ENCODE measurements at regions not wholly inside any gene's neighbourhood (a gene's known extent, or its start where the extent isn't known, plus 50 kb on each side); places are given as distances from the start of the nearest gene placed in this dataset.

GRCh38 chr10:9868499-9868898 lies 1149.2 kb upstream of the CELF2 start:
- Histone ChIP-seq H3K9ac (ENCODE audit: low read length) (no peak overlapping the region), H2AFZ (ENCODE audit: low read depth, low read length) (no peak overlapping the region), H4K20me1 (ENCODE audit: insufficient read depth, low read length) (no peaks in the 10 kb centered on the region), H3K27ac (ENCODE audit: low read depth, low read length) (no peak overlapping the region), H3K79me2 (ENCODE audit: insufficient read depth, low read length) (no peaks in the 10 kb centered on the region), H3K4me2 (ENCODE audit: low read length) (no peak overlapping the region), H3K36me3 (ENCODE audit: insufficient read depth, low read length) (no peaks in the 10 kb centered on the region), H3K27me3 (ENCODE audit: insufficient read depth, low read length) (no peaks in the 10 kb centered on the region), H3K9me3 (ENCODE audit: insufficient read depth, low read depth, low read length) (no peaks in the 10 kb centered on the region), H3K4me1 (ENCODE audit: insufficient read depth, low read length) (no peaks in the 10 kb centered on the region), H3K4me3 (ENCODE audit: insufficient read depth, low read depth, low read length) (no peak overlapping the region)
- FAIRE-seq = no peak
- Mint-ChIP-seq H3K4me3 (ENCODE audit: unreplicated experiment) (no peak overlapping the region), H3K4me1 (ENCODE audit: low read depth, unreplicated experiment) (peaks cover 3% of the 10 kb centered on the region), H3K27me3 (ENCODE audit: low read depth, unreplicated experiment) (no peaks in the 10 kb centered on the region), H3K36me3 (ENCODE audit: low read depth, unreplicated experiment) (no peaks in the 10 kb centered on the region), H3K9me3 (ENCODE audit: unreplicated experiment) (no peaks in the 10 kb centered on the region), H3K27ac (ENCODE audit: unreplicated experiment) (no peak overlapping the region)
- TF ChIP-seq EZH2 (IDR thresholded peaks at IDR 0.05; ENCODE audit: insufficient read depth, low read length) = no peak
- TF ChIP-seq, protein P1, sequence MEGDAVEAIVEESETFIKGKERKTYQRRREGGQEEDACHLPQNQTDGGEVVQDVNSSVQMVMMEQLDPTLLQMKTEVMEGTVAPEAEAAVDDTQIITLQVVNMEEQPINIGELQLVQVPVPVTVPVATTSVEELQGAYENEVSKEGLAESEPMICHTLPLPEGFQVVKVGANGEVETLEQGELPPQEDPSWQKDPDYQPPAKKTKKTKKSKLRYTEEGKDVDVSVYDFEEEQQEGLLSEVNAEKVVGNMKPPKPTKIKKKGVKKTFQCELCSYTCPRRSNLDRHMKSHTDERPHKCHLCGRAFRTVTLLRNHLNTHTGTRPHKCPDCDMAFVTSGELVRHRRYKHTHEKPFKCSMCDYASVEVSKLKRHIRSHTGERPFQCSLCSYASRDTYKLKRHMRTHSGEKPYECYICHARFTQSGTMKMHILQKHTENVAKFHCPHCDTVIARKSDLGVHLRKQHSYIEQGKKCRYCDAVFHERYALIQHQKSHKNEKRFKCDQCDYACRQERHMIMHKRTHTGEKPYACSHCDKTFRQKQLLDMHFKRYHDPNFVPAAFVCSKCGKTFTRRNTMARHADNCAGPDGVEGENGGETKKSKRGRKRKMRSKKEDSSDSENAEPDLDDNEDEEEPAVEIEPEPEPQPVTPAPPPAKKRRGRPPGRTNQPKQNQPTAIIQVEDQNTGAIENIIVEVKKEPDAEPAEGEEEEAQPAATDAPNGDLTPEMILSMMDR (IDR thresholded peaks at IDR 0.05; ENCODE audit: insufficient read depth, low read depth, low read length) = no peak
- no peak for DNase-seq (ENCODE audit: low read depth)

- H3K4me1 Mint-ChIP-seq (ENCODE audit: low read depth, unreplicated experiment) = no peaks in the 10 kb centered on the region
- Histone ChIP-seq H3K9me3 (ENCODE audit: insufficient read depth, low read depth, low read length) (no peaks in the 10 kb centered on the region), H3K4me1 (ENCODE audit: insufficient read depth, low read length) (no peaks in the 10 kb centered on the region), H3K27ac (ENCODE audit: low read depth, low read length) (no peak overlapping the region), H2AFZ (ENCODE audit: low read depth, low read length) (no peak overlapping the region), H3K36me3 (ENCODE audit: insufficient read depth, low read length) (no peaks in the 10 kb centered on the region), H3K79me2 (ENCODE audit: insufficient read depth, low read length) (no peaks in the 10 kb centered on the region), H3K4me2 (ENCODE audit: low read length) (no peak overlapping the region), H3K9ac (ENCODE audit: low read length) (no peak overlapping the region), H3K4me3 (ENCODE audit: insufficient read depth, low read depth, low read length) (no peak overlapping the region), H4K20me1 (ENCODE audit: insufficient read depth, low read length) (no peaks in the 10 kb centered on the region), H3K27me3 (ENCODE audit: insufficient read depth, low read length) (no peaks in the 10 kb centered on the region)
- no peak overlapping the region for H3K27ac Mint-ChIP-seq (ENCODE audit: unreplicated experiment)
- DNase-seq (ENCODE audit: low read depth) (no peak), FAIRE-seq (no peak)
- no peaks in the 10 kb centered on the region for H3K36me3 Mint-ChIP-seq (ENCODE audit: low read depth, unreplicated experiment)
- H3K27me3 Mint-ChIP-seq (ENCODE audit: low read depth, unreplicated experiment) = no peaks in the 10 kb centered on the region
- no peaks in the 10 kb centered on the region for H3K9me3 Mint-ChIP-seq (ENCODE audit: unreplicated experiment)
- TF ChIP-seq, protein P1 (IDR thresholded peaks at IDR 0.05; ENCODE audit: insufficient read depth, low read depth, low read length) = no peak
- TF ChIP-seq EZH2 (IDR thresholded peaks at IDR 0.05; ENCODE audit: insufficient read depth, low read length) = no peak
- H3K4me3 Mint-ChIP-seq (ENCODE audit: unreplicated experiment) = no peak overlapping the region
Observed at GRCh38 chr10:9869205-9869604, 1148.5 kb upstream of the CELF2 start.

GRCh38 chr10:9869606-9870176 lies 1148.0 kb upstream of the CELF2 start:
- Histone ChIP-seq H2AFZ (ENCODE audit: low read depth, low read length) (no peak overlapping the region), H3K4me1 (ENCODE audit: insufficient read depth, low read length) (no peaks in the 10 kb centered on the region)

More at GRCh38 chr10:9869606-9870176, 1148.0 kb upstream of the CELF2 start:
- Mint-ChIP-seq H3K4me3 (ENCODE audit: unreplicated experiment) (no peak overlapping the region), H3K4me1 (ENCODE audit: low read depth, unreplicated experiment) (no peaks in the 10 kb centered on the region), H3K9me3 (ENCODE audit: unreplicated experiment) (no peaks in the 10 kb centered on the region), H3K27me3 (ENCODE audit: low read depth, unreplicated experiment) (no peaks in the 10 kb centered on the region), H3K27ac (ENCODE audit: unreplicated experiment) (no peak overlapping the region), H3K36me3 (ENCODE audit: low read depth, unreplicated experiment) (no peaks in the 10 kb centered on the region)
- H3K79me2 ChIP-seq (ENCODE audit: insufficient read depth, low read length) = no peaks in the 10 kb centered on the region
- no peak for DNase-seq (ENCODE audit: low read depth)
- no peak overlapping the region for H3K4me3 ChIP-seq (ENCODE audit: insufficient read depth, low read depth, low read length)
- H3K27me3 ChIP-seq (ENCODE audit: insufficient read depth, low read length) = no peaks in the 10 kb centered on the region
- no peak for FAIRE-seq
- H3K36me3 ChIP-seq (ENCODE audit: insufficient read depth, low read length) = no peaks in the 10 kb centered on the region
- no peaks in the 10 kb centered on the region for H3K9me3 ChIP-seq (ENCODE audit: insufficient read depth, low read depth, low read length)
- no peak overlapping the region for H3K9ac ChIP-seq (ENCODE audit: low read length)
- TF ChIP-seq, protein P1 (IDR thresholded peaks at IDR 0.05; ENCODE audit: insufficient read depth, low read depth, low read length) = no peak
- no peak for TF ChIP-seq EZH2 (IDR thresholded peaks at IDR 0.05; ENCODE audit: insufficient read depth, low read length)
- H3K4me2 ChIP-seq (ENCODE audit: low read length) = no peak overlapping the region
- H3K27ac ChIP-seq (ENCODE audit: low read depth, low read length) = no peak overlapping the region
- H4K20me1 ChIP-seq (ENCODE audit: insufficient read depth, low read length) = no peaks in the 10 kb centered on the region
